ENCODE measurements at regions not wholly inside any gene's neighbourhood (a gene's known extent, or its start where the extent isn't known, plus 50 kb on each side); places are given as distances from the start of the nearest gene placed in this dataset.

- no peak for TF ChIP-seq CTCF (IDR thresholded peaks at IDR 0.05)
These were observed 731.0 kb downstream of the PRELID2 start for GRCh38 chr5:145104106-145104505.

GRCh38 chr5:145101246-145101645 is 733.9 kb downstream of the PRELID2 start:
- TF ChIP-seq CTCF (IDR thresholded peaks at IDR 0.05), result no peak

DNA sequence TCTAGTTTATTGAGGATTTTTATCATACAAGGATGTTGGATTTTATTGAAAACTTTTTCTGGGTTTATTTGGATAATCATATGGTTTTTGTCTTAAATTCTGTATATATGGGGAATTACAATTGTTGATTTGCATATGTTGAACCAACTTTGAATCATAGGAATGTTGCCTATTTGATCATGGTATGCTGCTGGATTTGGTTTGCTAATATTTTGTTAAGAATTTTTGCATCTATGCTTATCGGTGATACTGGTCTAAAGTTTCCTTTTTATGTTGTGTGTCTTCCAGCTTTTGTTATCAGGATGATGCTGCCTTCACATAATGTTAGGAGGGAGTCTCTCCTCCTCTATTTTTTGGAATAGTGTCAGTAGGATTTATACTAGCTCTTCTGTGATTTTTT is 745.0 kb downstream of the PRELID2 start:
- no peak for TF ChIP-seq CTCF (IDR thresholded peaks at IDR 0.05)

DNA sequence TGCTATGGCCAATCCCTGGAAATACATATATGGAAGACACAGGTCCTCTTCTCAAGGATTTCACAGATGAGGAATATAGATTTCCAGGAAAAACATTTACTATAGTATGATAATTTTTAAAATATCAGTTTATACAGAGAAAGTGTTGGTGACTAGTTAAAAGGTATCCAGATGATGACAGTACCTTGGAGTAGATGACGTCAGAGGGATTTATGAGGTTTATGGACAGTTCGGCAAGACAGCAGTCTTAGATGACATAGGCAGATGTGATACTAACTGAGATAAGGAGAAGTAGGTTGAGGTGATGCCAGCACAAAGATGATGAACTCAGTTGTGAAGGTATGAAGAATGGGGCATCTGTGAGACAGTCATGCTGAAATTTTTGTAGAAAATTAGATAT is 750.3 kb downstream of the PRELID2 start:
- TF ChIP-seq CTCF (IDR thresholded peaks at IDR 0.05), result no peak

- TF ChIP-seq CTCF (IDR thresholded peaks at IDR 0.05), result no peak
These were observed 758.1 kb downstream of the PRELID2 start for GRCh38 chr5:145077028-145077427.

- TF ChIP-seq CTCF (IDR thresholded peaks at IDR 0.05), result no peak
These were observed 759.1 kb downstream of the PRELID2 start for GRCh38 chr5:145076040-145076439.

DNA sequence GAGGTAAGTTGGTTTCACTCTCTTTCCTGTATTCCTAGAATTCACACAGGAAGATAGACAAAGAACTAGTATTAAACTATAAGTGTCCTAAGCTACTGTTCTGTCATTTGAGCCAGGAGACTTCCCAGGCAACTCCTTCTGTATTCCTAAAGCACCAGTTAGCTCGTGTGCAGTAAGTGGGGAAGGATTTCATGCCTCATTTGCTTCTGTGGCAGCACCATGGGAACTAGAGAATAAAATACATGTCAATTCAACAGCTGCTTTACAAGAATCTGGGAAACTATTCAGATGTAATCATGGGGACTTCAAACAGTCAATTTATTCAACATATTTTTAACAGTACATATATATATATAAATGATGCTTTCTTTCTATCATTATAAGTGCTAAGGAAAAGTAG is 762.3 kb downstream of the PRELID2 start:
- no peak for TF ChIP-seq CTCF (IDR thresholded peaks at IDR 0.05)

- TF ChIP-seq CTCF (IDR thresholded peaks at IDR 0.05), result no peak
These were observed 766.4 kb downstream of the PRELID2 start for GRCh38 chr5:145068721-145069120.

Measured in LNCAP (cell line).